HG03066 (cell line): ENCODE measurements at regions not wholly inside any gene's neighbourhood (a gene's known extent, or its start where the extent isn't known, plus 50 kb on each side); places are given as distances from the start of the nearest gene placed in this dataset.

Experiments used
- ATAC-seq: cut with Tn5 transposase; IDR thresholded peaks from one replicate; pipeline ENCODE4 v1.9.1; 2021; ENCODE audit warnings: low read depth; ENCODE audit not compliant: unreplicated experiment

GRCh38 chr13:53788286-53788685 lies 759.7 kb downstream of the OLFM4 start:
- ATAC-seq = no peak

GRCh38 chr13:53800011-53800410 lies 771.4 kb downstream of the OLFM4 start:
- ATAC-seq = no peak

- no peak for ATAC-seq
These were observed 778.7 kb downstream of the OLFM4 start for GRCh38 chr13:53807251-53807834.

GRCh38 chr13:53821632-53822031 lies 793.0 kb downstream of the OLFM4 start:
- ATAC-seq = no peak

GRCh38 chr13:53822136-53822535 lies 793.5 kb downstream of the OLFM4 start:
- no peak for ATAC-seq

GRCh38 chr13:53839461-53839860 lies 810.8 kb downstream of the OLFM4 start:
- ATAC-seq = no peak

GRCh38 chr13:53844473-53845146 lies 816.0 kb downstream of the OLFM4 start:
- ATAC-seq = no peak

- ATAC-seq = no peak
These were observed 818.9 kb downstream of the OLFM4 start for GRCh38 chr13:53847502-53847901.

GRCh38 chr13:53848366-53848961 lies 819.9 kb downstream of the OLFM4 start:
- no peak for ATAC-seq

GRCh38 chr13:53854321-53854720 lies 825.7 kb downstream of the OLFM4 start:
- ATAC-seq = no peak

- ATAC-seq = no peak
These were observed 828.1 kb downstream of the OLFM4 start for GRCh38 chr13:53856573-53857195.

- no peak for ATAC-seq
These were observed 834.9 kb downstream of the OLFM4 start for GRCh38 chr13:53863520-53863919.

GRCh38 chr13:53873558-53873957 lies 844.9 kb downstream of the OLFM4 start:
- no peak for ATAC-seq

GRCh38 chr13:53878861-53879260 lies 850.2 kb downstream of the OLFM4 start:
- ATAC-seq = no peak

- ATAC-seq = peak; percentile 54
These were observed 857.4 kb downstream of the OLFM4 start for GRCh38 chr13:53885997-53886396.

- no peak for ATAC-seq
These were observed 862.1 kb downstream of the OLFM4 start for GRCh38 chr13:53890696-53891095.

GRCh38 chr13:53901593-53901992 lies 873.0 kb downstream of the OLFM4 start:
- ATAC-seq = no peak

GRCh38 chr13:53907891-53908290 lies 879.3 kb downstream of the OLFM4 start:
- ATAC-seq = no peak

- ATAC-seq = no peak
These were observed 892.3 kb downstream of the OLFM4 start for GRCh38 chr13:53920916-53921315.

GRCh38 chr13:53921473-53921872 lies 892.9 kb downstream of the OLFM4 start:
- no peak for ATAC-seq

GRCh38 chr13:53941588-53942190 lies 913.1 kb downstream of the OLFM4 start:
- ATAC-seq = no peak
